ENCODE measurements at regions not wholly inside any gene's neighbourhood (a gene's known extent, or its start where the extent isn't known, plus 50 kb on each side); places are given as distances from the start of the nearest gene placed in this dataset.
"Not testable (repeated sequence)": the region's sequence is repeated elsewhere in the genome, so short reads cannot be mapped to it uniquely, and the experiment has no call there.

GRCh38 chr5:135776457-135776856 lies 58.0 kb upstream of the SLC25A48 start:
- no peak for ATAC-seq

- no peak for ATAC-seq
Measured at GRCh38 chr5:135761746-135762145, 72.7 kb upstream of the SLC25A48 start.

GRCh38 chr5:135759149-135759784 lies 75.2 kb upstream of the SLC25A48 start:
- ATAC-seq, result no peak

GRCh38 chr5:135753990-135754389 lies 80.5 kb upstream of the SLC25A48 start:
- no peak for ATAC-seq

- ATAC-seq, result no peak
Measured at GRCh38 chr5:135750506-135750905, 84.0 kb upstream of the SLC25A48 start.

- ATAC-seq, result no peak
Measured at GRCh38 chr5:135747824-135748223, 86.6 kb upstream of the SLC25A48 start.

- no peak for ATAC-seq
Measured at GRCh38 chr5:135745897-135746500, 88.5 kb upstream of the SLC25A48 start.

GRCh38 chr5:135743705-135744411 lies 90.6 kb upstream of the SLC25A48 start:
- ATAC-seq, result no peak

- ATAC-seq, result no peak
Measured at GRCh38 chr5:135743181-135743580, 91.3 kb upstream of the SLC25A48 start.

- not testable (repeated sequence) for ATAC-seq
Measured at GRCh38 chr5:135742240-135742639, 92.2 kb upstream of the SLC25A48 start.

- ATAC-seq, result no peak
Measured at GRCh38 chr5:135741040-135741439, 93.4 kb upstream of the SLC25A48 start.

GRCh38 chr5:135740475-135740874 lies 94.0 kb upstream of the SLC25A48 start:
- ATAC-seq, result no peak

- no peak for ATAC-seq
Measured at GRCh38 chr5:135739383-135739981, 95.0 kb upstream of the SLC25A48 start.

- ATAC-seq, result no peak
Measured at GRCh38 chr5:135738564-135738875, 95.9 kb upstream of the SLC25A48 start.

- no peak for ATAC-seq
Measured at GRCh38 chr5:135737701-135738563, 96.5 kb upstream of the SLC25A48 start.

GRCh38 chr5:135736952-135737351 lies 97.5 kb upstream of the SLC25A48 start:
- not testable (repeated sequence) for ATAC-seq

GRCh38 chr5:135735831-135736230 lies 98.6 kb upstream of the SLC25A48 start:
- no peak for ATAC-seq

- not testable (repeated sequence) for ATAC-seq
Measured at GRCh38 chr5:135734956-135735355, 99.5 kb upstream of the SLC25A48 start.

GRCh38 chr5:135731034-135731433 lies 103.4 kb upstream of the SLC25A48 start:
- not testable (repeated sequence) for ATAC-seq

GRCh38 chr5:135730161-135730560 lies 104.3 kb upstream of the SLC25A48 start:
- not testable (repeated sequence) for ATAC-seq

- no peak for ATAC-seq
Measured at GRCh38 chr5:135729321-135729786, 105.1 kb upstream of the SLC25A48 start.

- ATAC-seq, result no peak
Measured at GRCh38 chr5:135724617-135725016, 109.8 kb upstream of the SLC25A48 start.

- no peak for ATAC-seq
Measured at GRCh38 chr5:135723491-135723890, 111.0 kb upstream of the SLC25A48 start.

All from activated CD4-positive, CD25-positive, alpha-beta regulatory T cell treated with anti-CD3 and anti-CD28 coated beads, Interleukin-2, amount 50 U/mL, for 24 hours (primary cell).